GM19372 (cell line): ENCODE measurements at regions not wholly inside any gene's neighbourhood (a gene's known extent, or its start where the extent isn't known, plus 50 kb on each side); places are given as distances from the start of the nearest gene placed in this dataset.

Experiments
- ATAC-seq: cut with Tn5 transposase; IDR thresholded peaks from one replicate; pipeline ENCODE4 v1.9.1; 2021; ENCODE audit warnings: mild to moderate bottlenecking, low read depth, moderate library complexity; ENCODE audit not compliant: unreplicated experiment

- ATAC-seq, result no peak
Measured at GRCh38 chr4:14079601-14080000, 452.1 kb upstream of the BOD1L1 start.

GRCh38 chr4:14083150-14083549 lies 455.6 kb upstream of the BOD1L1 start:
- ATAC-seq, result no peak

GRCh38 chr4:14084598-14084997 lies 457.1 kb upstream of the BOD1L1 start:
- ATAC-seq, result no peak

- ATAC-seq, result no peak
Measured at GRCh38 chr4:14087459-14087858, 459.9 kb upstream of the BOD1L1 start.

- no peak for ATAC-seq
Measured at GRCh38 chr4:14087921-14088320, 460.4 kb upstream of the BOD1L1 start.

- ATAC-seq, result no peak
Measured at GRCh38 chr4:14091531-14091930, 464.0 kb upstream of the BOD1L1 start.

GRCh38 chr4:14091966-14092365 lies 464.4 kb upstream of the BOD1L1 start:
- ATAC-seq, result no peak

- ATAC-seq, result no peak
Measured at GRCh38 chr4:14092741-14093140, 465.2 kb upstream of the BOD1L1 start.

GRCh38 chr4:14095831-14096230 lies 468.3 kb upstream of the BOD1L1 start:
- ATAC-seq, result no peak

- ATAC-seq, result no peak
Measured at GRCh38 chr4:14096396-14096965, 469.0 kb upstream of the BOD1L1 start.

- no peak for ATAC-seq
Measured at GRCh38 chr4:14100349-14100748, 472.8 kb upstream of the BOD1L1 start.

GRCh38 chr4:14110407-14110806 lies 482.9 kb upstream of the BOD1L1 start:
- ATAC-seq, result no peak

- no peak for ATAC-seq
Measured at GRCh38 chr4:14111730-14112181, 484.2 kb upstream of the BOD1L1 start.

- no peak for ATAC-seq
Measured at GRCh38 chr4:14115106-14115505, 487.6 kb upstream of the BOD1L1 start.

- ATAC-seq, result no peak
Measured at GRCh38 chr4:14117575-14118238, 490.2 kb upstream of the BOD1L1 start.

GRCh38 chr4:14124816-14125215 lies 497.3 kb upstream of the BOD1L1 start:
- no peak for ATAC-seq

- ATAC-seq, result peak; percentile 88
Measured at GRCh38 chr4:14125375-14126129, 498.0 kb upstream of the BOD1L1 start.

- ATAC-seq, result no peak
Measured at GRCh38 chr4:14130551-14130950, 503.0 kb upstream of the BOD1L1 start.

- no peak for ATAC-seq
Measured at GRCh38 chr4:14131335-14131734, 503.8 kb upstream of the BOD1L1 start.

- ATAC-seq, result no peak
Measured at GRCh38 chr4:14132301-14132700, 504.8 kb upstream of the BOD1L1 start.

GRCh38 chr4:14138106-14138505 lies 510.6 kb upstream of the BOD1L1 start:
- no peak for ATAC-seq

GRCh38 chr4:14143892-14144291 lies 516.4 kb upstream of the BOD1L1 start:
- ATAC-seq, result no peak
